Lung (tissue), 11 donors: ENCODE measurements at regions not wholly inside any gene's neighbourhood (a gene's known extent, or its start where the extent isn't known, plus 50 kb on each side); places are given as distances from the start of the nearest gene placed in this dataset.

Experiments used
- ATAC-seq: fragments of 200-7000 bp; cut with Tn5 transposase; one replicate; pipeline ENCODE4 v1.9.1; 2020; ENCODE audit warnings: moderate number of reproducible peaks; ENCODE audit not compliant: insufficient read depth, low FRiP score
- DNase-seq, 3 donors: peaks; one replicate each; pipeline ENCODE4 v3.0.0-alpha.2; 2013 to 2017
- H3K27ac ChIP-seq, 2 donors: one replicate each; pipeline ENCODE4 v1.5.1; 2013; ENCODE audit warnings: mild to moderate bottlenecking in 2 of 2, moderate library complexity in 2 of 2, control low read depth in 1 of 2, inconsistent platforms in 1 of 2, low read depth in 1 of 2, low read length in 1 of 2
- H3K27me3 ChIP-seq, 3 donors: one replicate each; pipeline ENCODE4 v1.5.1; 2013; ENCODE audit warnings: low read length in 2 of 3; ENCODE audit not compliant: control insufficient read depth in 3 of 3, insufficient read depth in 3 of 3
- H3K36me3 ChIP-seq, 4 donors: one replicate each; pipeline ENCODE4 v1.5.1; 2013; ENCODE audit warnings: low read length in 4 of 4, mild to moderate bottlenecking in 1 of 4, moderate library complexity in 1 of 4; ENCODE audit not compliant: control insufficient read depth in 4 of 4, insufficient read depth in 4 of 4
- H3K4me1 ChIP-seq, 5 donors: one replicate each; pipeline ENCODE4 v1.5.1; 2013; ENCODE audit warnings: low read length in 5 of 5, mild to moderate bottlenecking in 2 of 5, moderate library complexity in 1 of 5; ENCODE audit not compliant: control insufficient read depth in 5 of 5, insufficient read depth in 5 of 5
- H3K4me3 ChIP-seq: one replicate; pipeline ENCODE4 v1.5.1; 2013; ENCODE audit warnings: mild to moderate bottlenecking, control low read depth, moderate library complexity
- H3K9ac ChIP-seq, 2 donors: one replicate each; pipeline ENCODE4 v1.5.1; 2013; ENCODE audit warnings: low read length in 2 of 2, control low read depth in 1 of 2; ENCODE audit not compliant: insufficient read depth in 1 of 2
- H3K9me3 ChIP-seq, 4 donors: one replicate each; pipeline ENCODE4 v1.5.1; 2013; ENCODE audit warnings: low read length in 3 of 4, mild to moderate bottlenecking in 1 of 4, moderate library complexity in 1 of 4; ENCODE audit not compliant: control insufficient read depth in 4 of 4, insufficient read depth in 3 of 4
- CTCF ChIP-seq: IDR thresholded peaks from 2 replicates; pipeline ENCODE4 v1.5.1; 2012; ENCODE audit warnings: mild to moderate bottlenecking; ENCODE audit errors: control extremely low read depth, extremely low read depth
- WGBS, 2 donors: extraction: QIAGEN DNeasy Blood & Tissue Kit; methylation state at CpG; one replicate each; pipeline ENCODE4 v1.1.7; 2013; 5-methylcytosine and 5-hydroxymethylcytosine counted together
- donor health status: control.
- donor health status: control.
- donor health status: Bipolar disorder and iron deficiency.
- donor health status: healthy.
- donor health status: DM: yes; HTN: yes; CAD: no.

- no peak for DNase-seq
- Histone ChIP-seq H3K27ac (no peak overlapping the region), H3K4me1 (peaks cover 0 to 7% (median 0%) of the 10 kb centered on the region in 5 donors), H3K4me3 (no peak overlapping the region), H3K9ac (no peak overlapping the region), H3K36me3 (no peaks in the 10 kb centered on the region), H3K27me3 (peaks cover 0 to 5% (median 4%) of the 10 kb centered on the region in 3 donors), H3K9me3 (no peaks in the 10 kb centered on the region)
- no peak for TF ChIP-seq CTCF
- no peak for ATAC-seq
- WGBS, 2 donors, result 92 to 100% methylated on average over 1 of the region's 1 CpG
Observed at GRCh38 chr6:27768556-27768955, 143.6 kb downstream of the OR2B2 start.

DNA sequence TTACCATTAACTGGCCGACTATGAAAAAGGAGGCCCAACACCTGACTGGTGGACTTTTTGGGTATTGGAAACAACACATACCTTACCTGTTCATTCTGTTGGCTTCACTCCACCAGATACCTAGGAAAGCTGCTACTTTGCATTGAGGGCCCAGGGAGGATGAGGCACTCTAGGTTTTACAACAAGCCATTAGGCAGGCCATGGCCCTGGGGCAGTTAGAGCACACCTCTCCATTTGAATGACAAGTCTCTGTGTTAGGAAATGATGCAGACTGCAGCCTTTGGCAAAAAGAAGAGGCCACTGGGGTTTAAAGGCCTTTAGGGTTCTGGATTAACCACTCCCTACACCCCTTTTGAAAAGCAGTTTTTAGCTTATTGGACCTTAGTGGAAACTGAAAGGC is 144.3 kb downstream of the OR2B2 start:
- TF ChIP-seq CTCF, result no peak
- no peak overlapping the region for H3K27ac ChIP-seq
- no peak overlapping the region for H3K9ac ChIP-seq
- no peaks in the 10 kb centered on the region for H3K9me3 ChIP-seq
- H3K4me3 ChIP-seq, result no peak overlapping the region
- no peak for DNase-seq
- ATAC-seq, result no peak
- H3K36me3 ChIP-seq, result no peaks in the 10 kb centered on the region
- 90 to 91% methylated on average over 1 of the region's 1 CpG for WGBS, 2 donors
- peaks cover 0 to 7% (median 0%) of the 10 kb centered on the region in 5 donors for H3K4me1 ChIP-seq
- peaks cover 0 to 5% (median 4%) of the 10 kb centered on the region in 3 donors for H3K27me3 ChIP-seq

- H3K27ac ChIP-seq, result no peak overlapping the region
- H3K4me1 ChIP-seq, result no peaks in the 10 kb centered on the region
- H3K4me3 ChIP-seq, result no peak overlapping the region
- no peak overlapping the region for H3K9ac ChIP-seq
- peaks cover 0 to 5% (median 4%) of the 10 kb centered on the region in 3 donors for H3K27me3 ChIP-seq
- H3K9me3 ChIP-seq, result no peaks in the 10 kb centered on the region
- ATAC-seq (no peak), DNase-seq (no peak)
- no peaks in the 10 kb centered on the region for H3K36me3 ChIP-seq
- no peak for TF ChIP-seq CTCF
- WGBS, 2 donors, result 88 to 93% methylated on average over 1 of the region's 1 CpG
Observed at GRCh38 chr6:27766405-27766804, 145.8 kb downstream of the OR2B2 start.

- no peak overlapping the region for H3K4me3 ChIP-seq
- no peak overlapping the region for H3K9ac ChIP-seq
- peaks cover 0 to 4% (median 0%) of the 10 kb centered on the region in 3 donors for H3K27me3 ChIP-seq
- H3K36me3 ChIP-seq, result no peaks in the 10 kb centered on the region
- DNase-seq (no peak), ATAC-seq (no peak)
- no peaks in the 10 kb centered on the region for H3K4me1 ChIP-seq
- no peak overlapping the region for H3K27ac ChIP-seq
- no peak for TF ChIP-seq CTCF
- H3K9me3 ChIP-seq, result no peaks in the 10 kb centered on the region
Observed at GRCh38 chr6:27765028-27765590, 147.1 kb downstream of the OR2B2 start.
